Smooth muscle cell (in vitro differentiated cells): ENCODE measurements at regions not wholly inside any gene's neighbourhood (a gene's known extent, or its start where the extent isn't known, plus 50 kb on each side); places are given as distances from the start of the nearest gene placed in this dataset.
A peak's percentile ranks its signal among the peaks of the same experiment; 100 is the strongest.

Experiments
- DNase-seq: peaks from one replicate; lab custom pipeline; 2025; ENCODE audit not compliant: unreplicated experiment; lab: John Stamatoyannopoulos, UW
- H2AFZ ChIP-seq: fragments of 200-600 bp; sonication (generic); 2 replicates; pipeline ENCODE4 v1.6.0; 2016; ENCODE audit warnings: antibody characterized with exemption, low read depth, mild to moderate bottlenecking
- H3F3A ChIP-seq: fragments of 200-600 bp; sonication (generic); 2 replicates; pipeline ENCODE4 v1.6.0; 2017; ENCODE audit warnings: antibody characterized with exemption, low read depth
- H3K27ac ChIP-seq: fragments of 200-600 bp; sonication (generic); 2 replicates; pipeline ENCODE4 v1.5.1; 2016; ENCODE audit warnings: low read depth, mild to moderate bottlenecking
- H3K27me3 ChIP-seq: fragments of 200-600 bp; sonication (generic); 2 replicates; pipeline ENCODE4 v1.6.1; 2016; ENCODE audit warnings: low read depth, mild to moderate bottlenecking
- H3K36me3 ChIP-seq: fragments of 200-600 bp; sonication (generic); 2 replicates; pipeline ENCODE4 v1.5.1; 2016; ENCODE audit warnings: low read depth
- H3K4me1 ChIP-seq: fragments of 200-600 bp; sonication (generic); 2 replicates; pipeline ENCODE4 v1.5.1; 2016; ENCODE audit warnings: low read depth
- H3K4me2 ChIP-seq: fragments of 200-600 bp; sonication (generic); 2 replicates; pipeline ENCODE4 v1.6.0; 2016; ENCODE audit warnings: mild to moderate bottlenecking
- H3K4me3 ChIP-seq: fragments of 200-600 bp; sonication (generic); 2 replicates; pipeline ENCODE4 v1.5.1; 2016; ENCODE audit warnings: mild to moderate bottlenecking
- H3K79me2 ChIP-seq: fragments of 200-600 bp; sonication (generic); 2 replicates; pipeline ENCODE4 v1.6.0; 2016; ENCODE audit warnings: low read depth, mild to moderate bottlenecking
- H3K9ac ChIP-seq: fragments of 200-600 bp; sonication (generic); 2 replicates; pipeline ENCODE4 v1.6.0; 2016; ENCODE audit warnings: low read depth
- H3K9me3 ChIP-seq: fragments of 200-600 bp; sonication (generic); replicated peaks from 2 replicates; pipeline ENCODE4 v1.5.1; 2016; ENCODE audit warnings: low read depth
- H4K20me1 ChIP-seq: fragments of 200-600 bp; sonication (generic); 2 replicates; pipeline ENCODE4 v1.6.0; 2016; ENCODE audit warnings: low read depth
- CTCF ChIP-seq: fragments of 200-600 bp; sonication (generic); IDR thresholded peaks from 2 replicates; pipeline ENCODE4 v1.5.1; 2017; ENCODE audit warnings: borderline replicate concordance, mild to moderate bottlenecking, antibody characterized with exemption; ENCODE audit not compliant: insufficient read depth, poor library complexity, severe bottlenecking
- WGBS: methylation state at CpG from one replicate; pipeline ENCODE4 v1.1.7; 2016; ENCODE audit warnings: low lambda C conversion rate; 5-methylcytosine and 5-hydroxymethylcytosine counted together

GRCh38 chr4:96150466-96150865 is 310.6 kb downstream of the PDHA2 start:
- no peaks in the 10 kb centered on the region for H3K79me2 ChIP-seq
- peak overlapping the region; percentile 75 for H3K4me2 ChIP-seq
- peak overlapping the region; percentile 76 for H2AFZ ChIP-seq
- no peak overlapping the region for H3K9ac ChIP-seq
- TF ChIP-seq CTCF: no peak
- WGBS: 25% methylated on average over 2 of the region's 2 CpGs
- DNase-seq: no peak
- H4K20me1 ChIP-seq: no peaks in the 10 kb centered on the region
- no peaks in the 10 kb centered on the region for H3K9me3 ChIP-seq
- H3K4me3 ChIP-seq: peak overlapping the region; percentile 9
- no peaks in the 10 kb centered on the region for H3K27me3 ChIP-seq
- H3K4me1 ChIP-seq: peaks cover 9% of the 10 kb centered on the region
- H3K36me3 ChIP-seq: no peaks in the 10 kb centered on the region
- H3F3A ChIP-seq: no peaks in the 10 kb centered on the region
- peak overlapping the region; percentile 52 for H3K27ac ChIP-seq

- Histone ChIP-seq H3K79me2 (no peaks in the 10 kb centered on the region), H4K20me1 (no peaks in the 10 kb centered on the region), H3K36me3 (no peaks in the 10 kb centered on the region), H3K9me3 (no peaks in the 10 kb centered on the region), H3K4me2 (no peak overlapping the region), H3K27ac (no peak overlapping the region), H3K9ac (no peak overlapping the region), H3K4me3 (no peak overlapping the region), H2AFZ (no peak overlapping the region), H3K27me3 (no peaks in the 10 kb centered on the region), H3F3A (no peaks in the 10 kb centered on the region), H3K4me1 (peaks cover 9% of the 10 kb centered on the region)
- TF ChIP-seq CTCF: no peak
- no peak for DNase-seq
- 99% methylated on average over 2 of the region's 2 CpGs for WGBS
These were observed 312.9 kb downstream of the PDHA2 start for GRCh38 chr4:96152824-96153223.

DNA sequence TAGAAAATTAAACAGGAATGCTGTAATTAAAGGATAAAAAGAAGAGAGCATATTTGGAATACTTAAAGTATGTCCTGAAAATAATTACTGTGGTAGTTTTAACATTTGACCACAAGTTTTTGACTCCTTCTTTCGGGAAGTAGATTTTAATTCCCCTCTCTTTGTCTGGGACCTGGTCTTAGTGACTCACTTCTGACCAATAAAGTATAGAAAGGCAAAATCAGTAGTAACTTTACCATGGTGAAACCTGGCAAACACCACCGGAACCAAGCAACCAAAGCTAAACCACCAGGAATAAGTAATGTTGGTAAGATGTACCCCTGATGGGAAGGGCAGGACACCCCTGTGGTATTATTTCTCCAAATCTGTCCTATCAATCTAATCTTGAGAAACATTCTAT is 314.8 kb downstream of the PDHA2 start:
- H4K20me1 ChIP-seq: no peaks in the 10 kb centered on the region
- H3K9me3 ChIP-seq: no peaks in the 10 kb centered on the region
- no peak for DNase-seq
- no peak overlapping the region for H2AFZ ChIP-seq
- H3K27me3 ChIP-seq: no peaks in the 10 kb centered on the region
- no peak overlapping the region for H3K4me3 ChIP-seq
- H3K36me3 ChIP-seq: no peaks in the 10 kb centered on the region
- WGBS: 73% methylated on average over 2 of the region's 2 CpGs
- H3K4me2 ChIP-seq: no peak overlapping the region
- H3F3A ChIP-seq: no peaks in the 10 kb centered on the region
- TF ChIP-seq CTCF: no peak
- no peak overlapping the region for H3K27ac ChIP-seq
- no peaks in the 10 kb centered on the region for H3K79me2 ChIP-seq
- H3K4me1 ChIP-seq: peaks cover 9% of the 10 kb centered on the region
- H3K9ac ChIP-seq: no peak overlapping the region

DNA sequence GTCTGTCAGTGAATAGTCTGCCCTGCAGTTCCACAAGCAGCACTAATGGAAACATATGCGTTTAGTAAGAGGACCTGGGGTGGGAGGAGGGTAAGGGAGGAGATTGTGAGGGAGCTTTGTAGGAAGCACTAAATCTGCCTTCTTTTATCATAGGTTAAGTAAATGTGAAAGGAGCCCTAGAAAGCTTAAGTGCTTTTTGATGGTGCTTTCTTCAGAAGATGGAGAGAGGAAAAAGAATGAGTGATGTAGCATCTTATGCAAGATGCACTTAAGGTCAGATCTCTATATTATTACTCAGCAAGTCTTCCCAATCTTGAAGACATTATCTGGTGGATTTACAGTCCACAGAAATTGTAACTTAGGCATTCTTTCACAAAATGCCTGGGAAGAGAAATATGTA is 322.7 kb downstream of the PDHA2 start:
- no peaks in the 10 kb centered on the region for H3K9me3 ChIP-seq
- no peak overlapping the region for H3K9ac ChIP-seq
- H3K4me2 ChIP-seq: no peak overlapping the region
- no peak overlapping the region for H3K27ac ChIP-seq
- TF ChIP-seq CTCF: no peak
- H3K27me3 ChIP-seq: no peaks in the 10 kb centered on the region
- no peaks in the 10 kb centered on the region for H3F3A ChIP-seq
- no peaks in the 10 kb centered on the region for H3K36me3 ChIP-seq
- peak overlapping the region; percentile 13 for H2AFZ ChIP-seq
- no peaks in the 10 kb centered on the region for H3K4me1 ChIP-seq
- DNase-seq: no peak
- 46% methylated on average over 1 of the region's 1 CpG for WGBS
- H3K79me2 ChIP-seq: no peaks in the 10 kb centered on the region
- H3K4me3 ChIP-seq: no peak overlapping the region
- no peaks in the 10 kb centered on the region for H4K20me1 ChIP-seq
